Activated CD4-positive, alpha-beta T cell treated with anti-CD3 and anti-CD28 coated beads, Interleukin-2, amount 10 ng/mL, durations not matched to agents 24 days and 14 days (primary cell): ENCODE measurements at regions not wholly inside any gene's neighbourhood (a gene's known extent, or its start where the extent isn't known, plus 50 kb on each side); places are given as distances from the start of the nearest gene placed in this dataset.
"Not testable (repeated sequence)": the region's sequence is repeated elsewhere in the genome, so short reads cannot be mapped to it uniquely, and the experiment has no call there.

Experiments
- DNase-seq: peaks from one replicate; pipeline ENCODE4 v3.0.0; 2022
- H3K27ac Mint-ChIP-seq: one replicate; pipeline ENCODE4 v1.8.0; 2022; ENCODE audit warnings: mild to moderate bottlenecking, mixed read lengths
- H3K27me3 Mint-ChIP-seq: one replicate; pipeline ENCODE4 v1.8.0; 2022; ENCODE audit warnings: mixed read lengths
- H3K36me3 Mint-ChIP-seq: one replicate; pipeline ENCODE4 v1.8.0; 2022; ENCODE audit warnings: low read depth, mild to moderate bottlenecking, mixed read lengths
- H3K4me1 Mint-ChIP-seq: one replicate; pipeline ENCODE4 v1.8.0; 2021; ENCODE audit warnings: mixed read lengths
- H3K4me3 Mint-ChIP-seq: one replicate; pipeline ENCODE4 v1.8.0; 2022; ENCODE audit warnings: mild to moderate bottlenecking, moderate library complexity, mixed read lengths
- H3K9me3 Mint-ChIP-seq: one replicate; pipeline ENCODE4 v1.8.0; 2021; ENCODE audit warnings: mixed read lengths
- intact Hi-C: fragments of 100-400 bp; cut with micrococcal nuclease; formaldehyde crosslinking; loops from one replicate; pipeline ENCODE4 v1.15.1; 2023

GRCh38 chr14:57051633-57052032 is 217.1 kb downstream of the EXOC5 start:
- no peaks in the 10 kb centered on the region for H3K36me3 Mint-ChIP-seq
- no peak overlapping the region for H3K27ac Mint-ChIP-seq
- intact Hi-C loops: no loop called here
- H3K4me3 Mint-ChIP-seq: no peak overlapping the region
- no peaks in the 10 kb centered on the region for H3K4me1 Mint-ChIP-seq
- H3K9me3 Mint-ChIP-seq: no peaks in the 10 kb centered on the region
- peaks cover 15% of the 10 kb centered on the region for H3K27me3 Mint-ChIP-seq
- no peak for DNase-seq

GRCh38 chr14:57049848-57050247 is 218.9 kb downstream of the EXOC5 start:
- intact Hi-C loops: no loop called here
- Mint-ChIP-seq H3K27me3 (peaks cover 20% of the 10 kb centered on the region), H3K4me1 (no peaks in the 10 kb centered on the region), H3K36me3 (no peaks in the 10 kb centered on the region), H3K4me3 (no peak overlapping the region), H3K9me3 (no peaks in the 10 kb centered on the region), H3K27ac (no peak overlapping the region)
- no peak for DNase-seq

DNA sequence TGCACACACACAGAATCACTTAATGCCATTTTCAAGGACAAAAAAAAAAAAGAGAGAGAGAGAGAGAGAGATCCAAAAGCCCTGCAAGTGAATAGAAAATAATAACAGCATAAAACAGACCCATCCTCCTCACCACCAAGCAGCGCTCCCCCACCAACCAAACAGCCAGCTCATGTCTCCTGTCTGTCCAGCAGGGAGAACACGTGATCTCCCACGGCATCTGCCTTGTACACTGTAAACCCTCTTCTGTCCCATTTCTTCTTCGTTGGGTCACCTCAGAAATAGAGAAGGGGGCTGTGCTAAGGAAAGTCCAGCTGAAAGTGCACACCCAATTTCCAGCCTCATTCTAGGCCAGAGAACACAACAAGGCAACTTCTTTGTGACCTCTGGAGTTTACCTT is 222.5 kb downstream of the EXOC5 start:
- H3K9me3 Mint-ChIP-seq: no peaks in the 10 kb centered on the region
- no peaks in the 10 kb centered on the region for H3K4me1 Mint-ChIP-seq
- intact Hi-C loops: no loop called here
- H3K27ac Mint-ChIP-seq: no peak overlapping the region
- no peak overlapping the region for H3K4me3 Mint-ChIP-seq
- no peaks in the 10 kb centered on the region for H3K36me3 Mint-ChIP-seq
- no peak for DNase-seq
- H3K27me3 Mint-ChIP-seq: peaks cover 14% of the 10 kb centered on the region

DNA sequence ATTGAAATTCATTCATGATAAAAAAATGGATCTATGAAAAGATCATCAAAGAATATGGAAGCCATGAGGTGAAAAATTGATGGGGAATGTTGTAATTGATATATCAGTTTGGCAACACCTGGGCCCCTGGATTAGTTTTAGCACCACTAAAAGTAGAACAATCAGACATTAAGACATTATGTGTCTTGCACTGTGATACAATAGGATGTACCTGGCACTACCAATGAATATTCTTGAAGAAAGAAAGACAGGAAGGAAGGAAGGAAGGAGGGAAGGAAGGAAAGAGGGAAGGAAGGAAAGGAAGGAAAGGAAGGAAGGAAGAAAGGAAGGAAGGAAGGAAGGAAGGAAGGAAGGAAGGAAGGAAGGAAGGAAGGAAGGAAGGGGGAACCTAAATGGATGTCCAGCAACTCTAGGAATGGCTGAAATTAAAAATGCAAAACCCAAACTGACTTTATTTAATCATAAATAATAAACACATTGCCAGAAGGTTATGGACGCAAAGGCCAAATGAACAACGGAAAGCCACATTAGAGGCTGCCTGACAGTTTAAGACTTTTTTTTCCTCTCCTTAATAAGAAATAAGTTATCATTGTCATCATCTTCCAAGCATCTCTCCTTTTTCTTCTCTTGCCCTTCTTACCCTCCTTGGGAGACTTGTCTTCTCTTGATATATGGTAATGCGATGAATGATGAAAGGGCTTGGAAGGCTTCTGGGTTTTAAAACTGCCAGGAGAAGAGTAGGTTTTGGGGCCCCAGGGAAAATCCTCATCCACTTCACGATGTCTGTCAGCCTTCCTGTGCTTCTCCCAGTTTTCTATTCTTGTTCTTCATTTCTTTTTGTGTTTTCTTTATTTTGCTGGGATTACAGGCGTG is 224.4 kb downstream of the EXOC5 start:
- H3K9me3 Mint-ChIP-seq, H3K27me3 Mint-ChIP-seq, H3K27ac Mint-ChIP-seq, H3K36me3 Mint-ChIP-seq, H3K4me1 Mint-ChIP-seq, H3K4me3 Mint-ChIP-seq, DNase-seq, intact Hi-C loops: not testable (repeated sequence)

DNA sequence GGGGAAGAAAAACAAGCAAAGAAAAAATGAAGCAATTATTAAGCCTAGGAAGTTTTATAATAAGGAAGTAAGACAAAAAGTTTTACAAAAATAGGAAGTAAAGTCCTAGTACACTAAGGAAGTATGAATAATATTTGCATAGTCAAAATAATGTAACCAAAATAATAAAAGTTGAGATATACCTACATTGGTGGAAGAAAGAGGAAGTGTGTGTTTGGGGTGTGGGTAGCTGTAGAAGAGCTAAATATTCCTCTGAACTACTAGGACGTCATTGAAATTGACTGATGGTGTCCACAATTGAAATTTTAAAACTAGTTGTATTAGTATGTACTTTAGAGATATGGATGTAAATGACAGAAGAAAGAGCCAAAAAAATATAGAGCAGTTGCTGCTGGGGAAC is 228.4 kb upstream of the OTX2 start:
- intact Hi-C loops: no loop called here
- DNase-seq: no peak
- Mint-ChIP-seq H3K9me3 (no peaks in the 10 kb centered on the region), H3K27me3 (no peaks in the 10 kb centered on the region), H3K27ac (no peak overlapping the region), H3K4me3 (no peak overlapping the region), H3K4me1 (no peaks in the 10 kb centered on the region), H3K36me3 (no peaks in the 10 kb centered on the region)

DNA sequence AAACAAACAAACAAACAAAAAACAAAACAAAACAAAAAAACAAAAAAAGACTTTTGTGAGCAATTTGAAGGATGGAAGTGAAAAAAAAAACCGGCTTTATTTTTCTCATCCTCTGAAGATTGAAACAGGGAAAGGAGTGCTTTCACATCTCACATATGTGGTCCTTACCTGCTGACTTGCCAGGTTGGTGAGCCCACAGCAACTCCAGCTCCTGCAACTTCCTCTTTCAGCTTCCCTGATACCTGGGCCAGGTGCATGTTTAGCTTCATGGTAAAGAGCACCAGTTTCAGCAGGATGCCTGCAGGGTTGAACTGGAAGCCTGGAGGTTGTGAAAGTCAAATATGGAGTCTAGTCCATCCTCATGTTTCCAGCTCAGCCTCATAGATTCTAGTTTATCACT is 221.2 kb upstream of the OTX2 start:
- DNase-seq: no peak
- H3K4me1 Mint-ChIP-seq: no peaks in the 10 kb centered on the region
- no peaks in the 10 kb centered on the region for H3K36me3 Mint-ChIP-seq
- no peak overlapping the region for H3K4me3 Mint-ChIP-seq
- peaks cover 2% of the 10 kb centered on the region for H3K27me3 Mint-ChIP-seq
- intact Hi-C loops: no loop called here
- no peak overlapping the region for H3K27ac Mint-ChIP-seq
- peaks cover 3% of the 10 kb centered on the region for H3K9me3 Mint-ChIP-seq

GRCh38 chr14:57029620-57030253 is 219.5 kb upstream of the OTX2 start:
- Mint-ChIP-seq H3K27ac (no peak overlapping the region), H3K4me3 (no peak overlapping the region), H3K27me3 (peaks cover 2% of the 10 kb centered on the region), H3K4me1 (no peaks in the 10 kb centered on the region), H3K9me3 (peaks cover 3% of the 10 kb centered on the region), H3K36me3 (no peaks in the 10 kb centered on the region)
- no peak for DNase-seq
- intact Hi-C loops: no loop called here

- H3K27ac Mint-ChIP-seq: no peak overlapping the region
- no peaks in the 10 kb centered on the region for H3K36me3 Mint-ChIP-seq
- intact Hi-C loops: no loop called here
- DNase-seq: no peak
- no peaks in the 10 kb centered on the region for H3K9me3 Mint-ChIP-seq
- no peak overlapping the region for H3K4me3 Mint-ChIP-seq
- H3K27me3 Mint-ChIP-seq: peaks cover 2% of the 10 kb centered on the region
- no peaks in the 10 kb centered on the region for H3K4me1 Mint-ChIP-seq
Observed at GRCh38 chr14:57025456-57025855, 215.2 kb upstream of the OTX2 start.

DNA sequence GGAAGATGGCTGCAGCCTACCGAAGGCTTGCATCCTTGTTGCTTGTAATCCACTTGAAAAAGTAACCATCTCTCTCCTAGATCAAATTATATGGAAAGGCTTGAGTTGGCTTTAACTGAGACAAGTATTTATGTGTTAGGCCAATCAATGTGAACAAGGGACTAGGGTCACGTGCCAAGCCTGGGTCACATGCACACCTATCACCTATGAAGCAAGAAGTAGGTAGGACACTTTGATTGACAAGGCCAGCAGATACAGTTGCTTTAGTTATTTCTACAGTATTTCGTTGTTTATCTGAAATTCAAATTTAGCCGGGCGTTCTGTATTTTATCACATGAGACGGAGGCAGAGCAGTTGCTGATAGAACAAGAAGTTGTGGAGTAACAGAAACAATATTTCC is 212.3 kb upstream of the OTX2 start:
- intact Hi-C loops: no loop called here
- no peak overlapping the region for H3K4me3 Mint-ChIP-seq
- H3K27me3 Mint-ChIP-seq: no peaks in the 10 kb centered on the region
- peaks cover 2% of the 10 kb centered on the region for H3K9me3 Mint-ChIP-seq
- H3K4me1 Mint-ChIP-seq: no peaks in the 10 kb centered on the region
- no peak for DNase-seq
- no peak overlapping the region for H3K27ac Mint-ChIP-seq
- no peaks in the 10 kb centered on the region for H3K36me3 Mint-ChIP-seq

DNA sequence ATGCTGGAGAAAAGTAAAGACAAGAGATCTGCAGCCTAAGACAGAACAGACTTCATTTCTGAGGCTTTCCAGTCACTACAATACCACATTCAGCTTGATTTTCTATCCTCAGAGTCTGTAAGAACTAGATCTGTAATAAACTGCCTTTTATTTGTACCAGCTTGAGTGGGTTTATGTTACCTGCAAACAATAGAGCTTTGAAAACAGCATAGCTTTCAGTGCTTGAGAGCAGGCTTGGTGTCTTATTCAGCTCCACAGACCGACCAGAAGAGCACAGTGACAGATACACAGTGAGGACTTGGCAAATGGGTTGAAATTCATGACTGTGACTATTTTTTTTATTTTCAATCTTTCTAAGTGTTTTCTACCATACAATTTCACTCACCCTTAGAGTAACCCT is 207.8 kb upstream of the OTX2 start:
- H3K27me3 Mint-ChIP-seq: no peaks in the 10 kb centered on the region

DNA sequence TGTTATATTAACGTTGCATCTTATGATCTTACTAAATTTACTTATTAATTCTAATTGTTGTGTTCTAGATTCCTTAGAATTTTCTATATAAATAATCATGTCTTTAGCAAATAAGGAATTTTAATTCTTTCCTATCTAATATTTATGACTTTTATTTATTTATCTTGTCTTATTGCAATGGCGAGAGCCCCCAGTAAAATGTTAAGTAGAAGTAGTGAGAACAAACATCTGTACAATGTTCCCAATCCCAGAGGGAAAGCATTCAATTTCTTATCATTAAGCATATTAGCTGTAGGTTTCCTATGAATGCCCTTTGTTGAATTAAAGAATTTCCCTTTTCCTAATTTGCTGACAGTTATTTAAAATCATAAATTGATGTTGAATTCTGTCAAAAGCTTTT is 203.7 kb upstream of the OTX2 start:
- H3K27ac Mint-ChIP-seq: no peak overlapping the region
- no peak for DNase-seq
- H3K27me3 Mint-ChIP-seq: peaks cover 5% of the 10 kb centered on the region
- intact Hi-C loops: no loop called here
- H3K4me1 Mint-ChIP-seq: no peaks in the 10 kb centered on the region
- no peak overlapping the region for H3K4me3 Mint-ChIP-seq
- peaks cover 15% of the 10 kb centered on the region for H3K9me3 Mint-ChIP-seq
- peaks cover 1% of the 10 kb centered on the region for H3K36me3 Mint-ChIP-seq

More for the DNA sequence above, 207.8 kb upstream of the OTX2 start:
- intact Hi-C loops: no loop called here
- H3K9me3 Mint-ChIP-seq: peaks cover 10% of the 10 kb centered on the region
- H3K4me3 Mint-ChIP-seq: no peak overlapping the region
- no peak for DNase-seq
- H3K4me1 Mint-ChIP-seq: no peaks in the 10 kb centered on the region
- H3K27ac Mint-ChIP-seq: no peak overlapping the region
- H3K36me3 Mint-ChIP-seq: peaks cover 1% of the 10 kb centered on the region

DNA sequence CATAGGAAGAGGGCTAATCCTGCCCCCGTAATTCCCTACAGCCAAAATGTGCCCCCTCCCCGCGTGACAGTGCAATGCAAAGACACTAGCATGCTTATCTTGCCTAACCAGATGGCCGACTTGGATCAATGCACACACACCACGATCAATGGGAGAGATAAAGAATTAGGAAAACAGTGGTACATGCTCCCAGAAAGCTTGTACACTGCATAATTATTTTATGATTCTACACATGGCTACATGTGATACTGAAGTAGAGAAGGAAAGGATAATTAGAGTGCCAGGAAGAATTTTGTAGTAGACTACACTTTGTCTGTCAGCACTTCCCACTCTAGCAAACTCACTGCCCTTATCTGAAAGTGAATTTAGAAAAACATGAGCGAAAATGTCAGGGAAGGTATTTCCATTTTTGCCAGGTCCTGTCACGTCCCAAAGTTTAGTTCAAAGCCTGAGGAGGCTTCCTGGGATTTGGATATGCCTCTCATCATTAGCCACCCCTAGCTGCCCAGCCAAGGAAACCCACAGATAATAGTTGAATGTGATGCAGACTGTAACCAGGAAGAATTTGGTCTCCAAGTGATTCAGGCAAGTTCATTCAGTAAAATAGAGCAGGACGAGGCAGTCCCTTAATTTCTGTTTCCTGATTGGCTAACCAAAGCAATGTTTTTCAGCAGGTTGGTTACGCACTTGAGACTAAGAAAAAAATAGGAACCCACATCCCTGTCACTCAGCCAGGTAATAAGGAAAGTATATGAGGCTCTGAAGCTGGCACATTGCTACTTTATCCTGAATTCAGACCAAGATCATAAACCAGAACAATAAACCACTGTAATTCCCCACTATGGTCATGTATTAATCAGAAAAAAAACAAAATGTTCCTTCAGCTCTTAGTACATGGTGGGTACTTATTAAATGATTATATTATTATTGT is 199.6 kb upstream of the OTX2 start:
- Mint-ChIP-seq H3K9me3 (peaks cover 9% of the 10 kb centered on the region), H3K36me3 (peaks cover 1% of the 10 kb centered on the region), H3K4me1 (no peaks in the 10 kb centered on the region), H3K27ac (no peak overlapping the region), H3K27me3 (peaks cover 14% of the 10 kb centered on the region), H3K4me3 (no peak overlapping the region)
- DNase-seq: no peak
- intact Hi-C loops: no loop called here

GRCh38 chr14:57008534-57008933 is 198.3 kb upstream of the OTX2 start:
- intact Hi-C loops: no loop called here
- Mint-ChIP-seq H3K9me3 (peaks cover 6% of the 10 kb centered on the region), H3K4me1 (no peaks in the 10 kb centered on the region), H3K36me3 (peaks cover 1% of the 10 kb centered on the region), H3K4me3 (no peak overlapping the region), H3K27ac (no peak overlapping the region), H3K27me3 (peaks cover 14% of the 10 kb centered on the region)
- DNase-seq: no peak

DNA sequence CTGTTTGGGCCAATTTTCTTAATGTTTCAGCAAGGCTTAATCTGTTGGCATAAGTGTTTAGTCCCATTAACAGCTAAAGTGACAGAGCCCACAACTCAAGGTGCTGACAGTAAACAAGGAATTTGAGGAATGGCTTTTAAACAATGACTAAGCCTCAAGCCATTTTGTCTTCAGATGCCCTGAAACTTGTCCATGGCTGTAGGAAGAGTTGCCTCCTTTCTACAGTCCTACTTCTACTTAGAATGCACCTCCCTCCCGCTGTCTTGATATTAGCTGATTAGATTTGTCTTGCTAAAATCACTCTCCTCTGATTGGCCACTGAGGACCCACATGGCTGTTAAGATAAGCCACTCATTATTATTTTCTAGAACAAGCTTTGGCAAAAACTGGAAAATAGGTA is 188.4 kb upstream of the OTX2 start:
- H3K27me3 Mint-ChIP-seq: peaks cover 1% of the 10 kb centered on the region
- H3K4me3 Mint-ChIP-seq: no peak overlapping the region
- H3K27ac Mint-ChIP-seq: no peak overlapping the region
- no peaks in the 10 kb centered on the region for H3K9me3 Mint-ChIP-seq
- intact Hi-C loops: no loop called here
- no peaks in the 10 kb centered on the region for H3K4me1 Mint-ChIP-seq
- no peak for DNase-seq
- H3K36me3 Mint-ChIP-seq: no peaks in the 10 kb centered on the region
